ENCODE measurements at regions not wholly inside any gene's neighbourhood (a gene's known extent, or its start where the extent isn't known, plus 50 kb on each side); places are given as distances from the start of the nearest gene placed in this dataset.

DNA sequence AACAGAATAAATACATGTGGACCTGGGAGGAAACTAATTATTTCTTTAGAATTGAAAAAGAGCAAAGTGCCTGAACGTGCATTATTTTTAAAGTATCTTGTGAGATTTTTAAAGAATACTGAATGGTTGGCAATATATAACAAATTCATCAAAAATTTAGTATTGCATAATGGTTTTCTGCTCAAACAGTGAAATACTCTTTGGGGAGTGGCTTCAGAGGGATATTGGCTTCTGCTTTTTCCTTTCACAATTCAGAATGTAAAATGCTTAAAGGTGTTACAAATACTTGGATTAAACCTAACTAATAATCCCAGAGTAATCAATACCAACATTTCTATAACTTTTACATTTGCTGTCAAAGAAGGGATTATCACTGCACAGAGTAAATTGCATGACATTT lies 379.3 kb upstream of the CHD1 start:
- TF ChIP-seq, protein P1, sequence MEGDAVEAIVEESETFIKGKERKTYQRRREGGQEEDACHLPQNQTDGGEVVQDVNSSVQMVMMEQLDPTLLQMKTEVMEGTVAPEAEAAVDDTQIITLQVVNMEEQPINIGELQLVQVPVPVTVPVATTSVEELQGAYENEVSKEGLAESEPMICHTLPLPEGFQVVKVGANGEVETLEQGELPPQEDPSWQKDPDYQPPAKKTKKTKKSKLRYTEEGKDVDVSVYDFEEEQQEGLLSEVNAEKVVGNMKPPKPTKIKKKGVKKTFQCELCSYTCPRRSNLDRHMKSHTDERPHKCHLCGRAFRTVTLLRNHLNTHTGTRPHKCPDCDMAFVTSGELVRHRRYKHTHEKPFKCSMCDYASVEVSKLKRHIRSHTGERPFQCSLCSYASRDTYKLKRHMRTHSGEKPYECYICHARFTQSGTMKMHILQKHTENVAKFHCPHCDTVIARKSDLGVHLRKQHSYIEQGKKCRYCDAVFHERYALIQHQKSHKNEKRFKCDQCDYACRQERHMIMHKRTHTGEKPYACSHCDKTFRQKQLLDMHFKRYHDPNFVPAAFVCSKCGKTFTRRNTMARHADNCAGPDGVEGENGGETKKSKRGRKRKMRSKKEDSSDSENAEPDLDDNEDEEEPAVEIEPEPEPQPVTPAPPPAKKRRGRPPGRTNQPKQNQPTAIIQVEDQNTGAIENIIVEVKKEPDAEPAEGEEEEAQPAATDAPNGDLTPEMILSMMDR (conservative IDR thresholded peaks at IDR 0.05) = no peak
- TF ChIP-seq ZFX (IDR thresholded peaks at IDR 0.05) = no peak

Data from C4-2B (cell line).